HG02981 (cell line): ENCODE measurements at regions not wholly inside any gene's neighbourhood (a gene's known extent, or its start where the extent isn't known, plus 50 kb on each side); places are given as distances from the start of the nearest gene placed in this dataset.
"Not testable (repeated sequence)": the region's sequence is repeated elsewhere in the genome, so short reads cannot be mapped to it uniquely, and the experiment has no call there.

Experiments
- ATAC-seq: cut with Tn5 transposase; IDR thresholded peaks from one replicate; pipeline ENCODE4 v1.9.1; 2021; ENCODE audit warnings: mild to moderate bottlenecking, moderate library complexity; ENCODE audit not compliant: unreplicated experiment

- no peak for ATAC-seq
These were observed 833.1 kb downstream of the FLRT2 start for GRCh38 chr14:86363047-86363446.

GRCh38 chr14:86357876-86358275, 827.9 kb downstream of the FLRT2 start:
- no peak for ATAC-seq

GRCh38 chr14:86357119-86357518, 827.2 kb downstream of the FLRT2 start:
- no peak for ATAC-seq

GRCh38 chr14:86346818-86347384, 817.0 kb downstream of the FLRT2 start:
- ATAC-seq, result no peak

GRCh38 chr14:86334355-86334754, 804.4 kb downstream of the FLRT2 start:
- no peak for ATAC-seq

GRCh38 chr14:86333493-86333892, 803.5 kb downstream of the FLRT2 start:
- no peak for ATAC-seq

GRCh38 chr14:86331341-86331740, 801.4 kb downstream of the FLRT2 start:
- ATAC-seq, result no peak

- no peak for ATAC-seq
These were observed 791.2 kb downstream of the FLRT2 start for GRCh38 chr14:86321151-86321550.

GRCh38 chr14:86312154-86312665, 782.3 kb downstream of the FLRT2 start:
- not testable (repeated sequence) for ATAC-seq

- ATAC-seq, result no peak
These were observed 781.2 kb downstream of the FLRT2 start for GRCh38 chr14:86311151-86311550.

GRCh38 chr14:86310611-86311010, 780.7 kb downstream of the FLRT2 start:
- ATAC-seq, result no peak

- no peak for ATAC-seq
These were observed 780.2 kb downstream of the FLRT2 start for GRCh38 chr14:86310148-86310547.

- no peak for ATAC-seq
These were observed 775.1 kb downstream of the FLRT2 start for GRCh38 chr14:86305058-86305457.

GRCh38 chr14:86299994-86300393, 770.0 kb downstream of the FLRT2 start:
- no peak for ATAC-seq

GRCh38 chr14:86296173-86296572, 766.2 kb downstream of the FLRT2 start:
- ATAC-seq, result no peak

- ATAC-seq, result no peak
These were observed 758.4 kb downstream of the FLRT2 start for GRCh38 chr14:86288336-86288735.

GRCh38 chr14:86279405-86279804, 749.5 kb downstream of the FLRT2 start:
- no peak for ATAC-seq

- ATAC-seq, result no peak
These were observed 728.0 kb downstream of the FLRT2 start for GRCh38 chr14:86257973-86258372.

- peak; percentile 98 for ATAC-seq
These were observed 713.2 kb downstream of the FLRT2 start for GRCh38 chr14:86243158-86243557.

- ATAC-seq, result no peak
These were observed 707.8 kb downstream of the FLRT2 start for GRCh38 chr14:86237733-86238132.

GRCh38 chr14:86221755-86222154, 691.8 kb downstream of the FLRT2 start:
- no peak for ATAC-seq

- no peak for ATAC-seq
These were observed 691.1 kb downstream of the FLRT2 start for GRCh38 chr14:86221000-86221399.

- no peak for ATAC-seq
These were observed 687.6 kb downstream of the FLRT2 start for GRCh38 chr14:86217523-86217922.
